HG02852 (cell line): ENCODE measurements at regions not wholly inside any gene's neighbourhood (a gene's known extent, or its start where the extent isn't known, plus 50 kb on each side); places are given as distances from the start of the nearest gene placed in this dataset.
"Not testable (repeated sequence)": the region's sequence is repeated elsewhere in the genome, so short reads cannot be mapped to it uniquely, and the experiment has no call there.

Experiments used
- ATAC-seq: cut with Tn5 transposase; IDR thresholded peaks from one replicate; pipeline ENCODE4 v1.9.1; 2021; ENCODE audit warnings: mild to moderate bottlenecking, moderate library complexity; ENCODE audit not compliant: unreplicated experiment

DNA sequence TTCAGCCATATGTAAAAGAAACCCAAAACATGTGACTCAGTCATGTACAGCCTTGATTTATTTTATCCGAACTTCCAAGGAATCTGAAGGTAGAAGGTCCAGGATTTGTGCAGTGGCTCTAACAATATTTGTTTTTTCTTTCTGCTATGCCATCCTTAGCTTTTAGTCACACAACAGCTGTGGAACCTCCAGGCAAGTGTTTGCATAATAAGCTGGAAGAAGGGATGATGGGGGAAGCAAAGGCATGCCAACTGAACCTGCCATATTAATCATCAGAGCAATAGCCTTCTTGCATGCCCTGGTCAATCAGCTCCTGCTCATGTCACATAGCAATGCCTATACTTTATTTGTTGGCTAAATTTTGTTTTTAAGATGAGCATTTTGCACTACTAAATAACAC lies 444.7 kb upstream of the ARPP21 start:
- no peak for ATAC-seq

DNA sequence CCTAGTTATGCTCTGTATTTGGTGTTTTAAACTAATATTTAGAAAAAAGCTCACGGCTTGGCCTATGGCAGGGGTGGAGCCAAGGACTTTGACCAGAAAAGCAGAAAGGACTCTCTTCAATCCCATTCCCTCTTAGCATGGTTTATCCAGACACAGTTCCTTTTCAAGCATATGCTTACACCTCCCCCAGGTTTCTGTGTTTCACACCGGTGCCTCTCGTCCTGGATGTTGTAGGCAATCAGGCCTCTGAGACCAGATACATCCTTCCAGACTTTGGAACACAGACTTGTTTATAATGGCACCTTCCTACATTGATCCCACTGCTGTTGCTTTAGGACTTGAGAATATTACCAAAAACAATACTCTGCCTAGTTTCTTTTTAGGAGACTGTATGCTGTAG lies 440.5 kb upstream of the ARPP21 start:
- ATAC-seq = no peak

DNA sequence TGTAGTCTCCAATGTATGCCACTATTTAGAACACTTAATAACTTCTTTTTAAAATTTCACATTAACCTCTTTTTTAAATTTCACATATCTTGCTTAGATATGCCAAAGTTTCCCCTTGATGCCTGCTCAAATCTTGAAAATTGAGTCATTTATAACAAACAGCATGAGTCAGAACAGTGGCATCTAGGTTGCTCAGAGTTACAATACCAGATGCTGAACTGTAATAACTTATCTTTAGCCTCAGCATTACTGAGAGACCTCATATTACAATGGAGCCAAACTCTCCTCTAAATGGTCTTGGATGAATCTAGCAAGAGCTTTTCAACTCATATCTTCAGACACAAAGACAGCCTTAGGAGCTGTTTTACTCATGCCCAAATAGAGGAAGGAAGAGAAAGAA lies 439.3 kb upstream of the ARPP21 start:
- ATAC-seq = no peak

DNA sequence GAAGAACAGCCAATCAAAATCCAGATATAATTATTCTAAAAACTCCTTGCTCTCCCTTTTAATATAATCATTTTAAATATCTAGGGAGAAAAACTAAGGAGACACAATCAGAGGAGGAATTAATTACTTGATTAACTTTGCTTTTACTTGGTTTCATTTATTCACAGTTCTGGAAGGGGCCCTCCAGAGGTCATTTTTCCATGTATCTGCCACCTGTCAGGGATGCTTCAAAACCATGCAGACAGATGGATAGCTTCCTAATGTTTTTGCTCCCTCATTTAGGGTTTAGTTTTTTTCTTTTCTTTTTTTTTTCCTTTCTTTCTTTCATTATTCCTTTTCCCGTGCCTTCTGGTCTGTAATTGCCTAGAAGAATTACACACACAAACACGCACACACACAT lies 438.1 kb upstream of the ARPP21 start:
- ATAC-seq = no peak

DNA sequence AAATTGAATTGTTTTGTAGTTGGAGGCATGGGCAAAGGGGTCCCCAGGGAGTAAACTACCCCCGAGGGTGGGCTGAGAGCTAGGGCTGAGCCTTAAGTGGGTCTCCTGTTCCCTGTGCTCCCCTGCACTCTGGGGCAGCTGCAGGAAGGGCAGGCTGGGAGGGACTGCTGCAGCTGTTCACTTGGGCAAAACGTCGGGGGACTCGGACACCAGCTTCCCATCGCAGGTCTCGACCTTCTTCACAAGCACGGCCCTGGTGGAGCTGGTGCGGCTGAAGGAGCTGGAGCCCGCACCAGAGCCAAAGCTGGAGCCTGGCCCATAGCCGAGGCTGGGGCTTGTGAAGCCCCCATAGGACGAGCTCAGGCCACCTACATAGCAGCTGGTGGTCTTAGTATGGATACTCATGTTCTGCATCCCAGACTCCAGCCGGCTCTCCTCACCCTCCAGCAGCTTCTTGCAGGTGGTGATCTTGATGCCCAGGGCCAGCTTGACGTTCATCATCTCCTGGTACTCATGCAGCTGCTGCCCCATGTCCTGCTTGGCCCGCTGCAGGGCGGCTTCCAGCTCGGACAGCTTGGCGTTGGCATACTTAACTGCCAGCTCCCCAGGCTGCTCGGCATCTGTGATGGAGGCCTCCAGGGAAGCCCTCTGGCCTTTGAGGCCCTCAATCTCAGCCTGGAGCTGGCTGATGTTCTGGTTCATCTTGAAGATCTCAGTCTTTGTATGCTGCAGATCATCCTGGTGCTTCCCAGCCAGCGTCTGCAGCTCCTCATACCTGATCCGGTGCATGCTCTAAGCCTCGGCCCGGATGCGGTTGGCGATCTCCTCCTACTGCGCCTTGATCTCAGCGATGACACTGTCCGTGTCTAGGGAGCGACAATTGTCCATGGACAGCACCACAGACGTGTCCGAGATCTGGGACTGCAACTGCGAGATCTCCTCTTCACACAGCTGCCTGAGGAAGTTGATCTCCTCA lies 423.5 kb upstream of the ARPP21 start:
- ATAC-seq = no peak

DNA sequence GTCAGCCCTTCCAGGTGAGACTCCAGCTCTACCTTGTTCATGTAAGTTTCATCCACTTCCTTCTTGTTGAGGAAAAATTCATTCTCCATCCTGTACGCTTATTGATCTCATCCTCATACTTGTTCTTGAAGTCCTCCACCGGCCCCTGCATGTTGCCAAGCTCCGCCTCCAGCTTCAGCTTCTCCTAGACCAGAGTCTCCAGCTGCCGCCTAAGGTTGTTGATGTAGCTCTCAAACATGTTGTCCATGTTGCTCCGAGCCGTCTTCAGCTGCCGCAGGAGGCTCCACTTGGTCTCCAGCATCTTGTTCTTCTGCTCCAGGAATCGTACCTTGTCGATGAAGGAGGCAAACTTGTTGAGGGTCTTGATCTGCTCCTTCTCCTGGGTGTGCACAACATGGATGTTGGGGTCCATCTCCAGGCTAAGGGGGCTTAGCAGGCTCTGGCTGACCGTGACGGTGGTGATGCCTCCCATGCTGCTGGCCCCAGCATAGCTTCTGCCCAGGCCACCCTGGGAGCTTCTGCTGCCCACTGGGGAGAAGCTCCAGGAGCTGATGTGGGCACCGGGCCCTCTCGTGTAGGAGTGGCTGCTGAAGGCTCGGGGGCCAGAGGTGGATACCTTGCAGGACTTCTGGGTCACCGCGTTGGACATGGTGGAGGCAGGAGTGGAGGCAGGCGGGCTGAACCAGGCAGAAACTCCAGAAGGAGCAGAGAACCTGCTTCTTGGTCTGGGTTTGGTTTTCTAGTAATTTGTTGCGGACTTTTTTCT lies 422.6 kb upstream of the ARPP21 start:
- ATAC-seq = no peak

DNA sequence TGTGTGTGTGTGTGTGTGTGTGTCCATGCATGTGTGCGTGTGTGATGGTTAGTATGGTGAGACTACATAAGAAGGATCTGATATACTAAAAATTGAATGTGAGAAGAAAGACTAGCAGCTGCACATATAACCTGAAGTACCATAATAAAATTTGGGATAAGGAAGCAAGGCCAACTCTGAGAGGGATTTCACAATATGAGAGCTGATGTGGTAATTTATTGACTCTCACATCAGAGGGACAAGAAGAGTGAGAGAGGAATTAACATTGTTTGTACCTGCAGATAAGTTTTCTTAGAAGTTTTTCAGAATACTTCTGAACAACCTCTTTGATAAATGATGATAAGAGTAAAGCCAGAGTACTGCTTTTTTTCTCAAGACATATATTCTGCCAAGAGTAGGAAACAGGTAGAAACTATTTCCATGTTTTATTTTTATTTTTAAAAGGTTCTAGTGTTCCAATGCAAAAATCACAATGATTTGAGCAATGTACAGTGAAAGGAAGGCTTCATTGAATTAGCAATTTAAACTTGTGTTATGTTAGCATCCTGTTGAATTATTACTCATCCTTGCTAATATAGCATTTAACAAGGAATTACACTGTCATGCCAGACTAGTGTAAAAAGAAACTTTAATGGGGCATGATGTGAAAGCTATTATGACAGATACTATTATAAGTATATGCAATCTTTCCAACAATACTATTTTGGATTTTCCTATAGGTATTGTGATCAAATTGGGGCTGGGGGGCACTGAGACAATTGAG lies 415.5 kb upstream of the ARPP21 start:
- no peak for ATAC-seq

DNA sequence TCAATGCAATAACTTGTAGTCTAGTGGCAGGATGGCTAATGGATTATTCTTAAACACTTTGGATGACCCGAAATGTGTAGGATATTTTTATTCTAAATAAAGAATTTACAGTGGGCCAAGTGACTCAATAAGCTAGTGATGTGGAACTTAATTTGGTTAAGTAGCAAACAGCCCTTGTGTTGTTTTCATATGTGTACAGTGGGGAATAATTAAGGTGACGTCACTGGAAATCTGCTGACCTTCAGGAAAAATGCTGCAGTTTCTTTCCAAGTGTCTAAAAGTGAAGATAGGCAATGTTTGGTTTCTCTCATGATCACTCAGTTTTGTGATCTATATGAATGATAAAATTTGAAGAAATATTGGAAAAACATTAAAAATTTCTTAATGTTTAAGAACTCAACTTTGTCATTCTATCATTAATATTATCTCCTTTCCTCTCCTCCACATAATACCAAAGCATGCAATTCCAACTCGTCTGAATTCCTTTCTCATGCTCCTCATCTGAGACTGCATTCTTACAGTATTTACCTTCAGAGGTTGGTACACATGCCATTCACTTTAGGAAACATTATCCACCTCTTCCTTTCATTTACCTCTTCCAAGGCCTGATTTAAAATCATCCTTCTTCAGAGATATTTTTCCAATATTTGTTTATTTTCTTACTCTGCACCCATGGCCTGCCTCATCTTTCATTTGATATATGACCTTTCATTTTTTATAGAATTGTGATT lies 414.6 kb upstream of the ARPP21 start:
- ATAC-seq = no peak

DNA sequence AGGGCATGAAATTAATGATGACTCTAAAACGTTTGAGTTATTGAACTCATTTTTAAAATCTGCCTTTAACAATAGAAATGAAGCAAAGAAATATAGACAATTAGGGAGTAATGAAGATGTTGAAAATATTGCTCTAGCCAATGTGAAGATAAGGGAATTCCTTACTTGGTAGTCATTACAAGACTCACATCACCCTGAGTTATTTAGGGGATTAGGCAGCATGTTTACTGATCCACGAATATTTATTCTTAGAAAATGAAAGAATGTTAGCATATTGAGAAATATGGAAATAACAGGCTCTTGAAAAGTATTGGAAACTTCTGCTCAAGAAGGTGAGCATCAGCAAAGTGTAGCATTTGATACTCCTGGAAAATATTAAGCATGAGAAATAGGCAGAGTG lies 398.1 kb upstream of the ARPP21 start:
- ATAC-seq = no peak

DNA sequence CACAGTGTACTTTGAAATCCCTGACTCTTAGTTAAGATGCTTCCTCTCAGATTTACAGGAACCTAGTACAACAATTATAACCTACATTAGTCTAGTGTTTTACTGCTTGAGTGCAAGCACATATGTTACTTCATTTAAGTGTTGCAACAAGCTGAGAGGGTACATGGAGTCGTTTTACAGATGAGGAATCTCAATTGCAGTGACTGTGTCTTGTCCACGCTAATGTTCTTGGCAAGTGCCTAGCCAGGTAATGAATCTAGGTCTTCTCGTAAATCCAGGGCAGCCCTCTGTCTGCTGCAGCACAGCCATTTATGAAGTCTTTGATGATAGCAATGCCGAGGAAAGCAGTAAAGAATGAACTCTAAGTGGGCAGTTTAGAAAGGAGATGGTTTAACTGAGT lies 384.4 kb upstream of the ARPP21 start:
- no peak for ATAC-seq

DNA sequence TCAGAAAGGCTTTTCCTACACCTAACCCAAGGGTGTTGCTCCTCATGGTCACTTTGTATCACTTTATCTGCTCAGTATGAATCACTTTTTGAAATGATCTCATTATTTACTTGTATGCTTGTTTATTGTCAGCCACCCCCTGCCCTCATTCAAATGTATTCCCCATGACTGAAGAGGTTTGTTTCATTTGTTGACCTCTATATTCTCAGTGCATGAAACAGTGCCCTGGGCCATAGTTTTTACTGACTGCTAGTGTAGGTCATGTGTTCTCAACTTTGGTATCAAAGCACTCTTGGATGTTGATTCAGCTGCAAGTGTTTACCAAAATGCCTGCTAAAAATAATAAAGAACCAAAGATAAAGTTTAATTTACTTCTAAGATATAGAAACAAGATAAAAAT lies 381.7 kb upstream of the ARPP21 start:
- no peak for ATAC-seq

DNA sequence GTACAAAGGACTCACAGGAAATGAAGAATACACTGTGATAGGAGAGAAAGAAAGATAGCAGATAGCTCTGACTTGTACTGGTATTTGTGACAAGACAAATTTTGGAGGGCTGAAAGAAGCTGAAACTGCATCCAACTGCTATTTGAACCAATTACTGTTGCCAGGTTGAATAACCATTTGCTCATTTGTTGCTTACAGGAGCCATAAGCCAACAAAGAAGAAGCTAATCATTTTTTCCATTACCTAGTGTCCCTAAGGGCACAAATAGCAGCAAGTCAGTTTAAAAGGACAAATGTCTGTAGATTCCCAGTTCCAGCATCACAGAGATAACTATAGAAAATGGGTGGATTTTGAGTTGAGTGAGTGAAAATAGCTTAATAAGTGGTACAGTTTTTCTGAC lies 376.9 kb upstream of the ARPP21 start:
- no peak for ATAC-seq

DNA sequence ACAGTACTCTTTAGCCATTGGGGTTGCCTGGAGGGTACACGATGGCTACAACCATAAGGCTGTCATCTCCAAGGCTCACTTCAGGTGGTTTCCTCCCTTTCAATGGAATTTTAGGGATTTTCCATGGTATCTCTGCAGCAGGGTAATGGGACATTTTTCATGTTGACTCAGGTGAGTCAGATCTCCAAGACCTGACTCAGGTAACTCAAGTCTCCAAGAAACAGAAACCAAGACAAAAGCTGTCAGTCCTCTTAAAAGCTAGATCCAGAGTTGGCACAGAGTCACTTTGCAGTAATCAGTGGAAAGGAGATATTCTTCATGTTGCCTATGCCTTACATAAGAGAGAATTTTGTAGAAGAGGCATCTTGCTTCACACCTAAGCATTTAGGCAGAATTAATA lies 375.8 kb upstream of the ARPP21 start:
- ATAC-seq = no peak

DNA sequence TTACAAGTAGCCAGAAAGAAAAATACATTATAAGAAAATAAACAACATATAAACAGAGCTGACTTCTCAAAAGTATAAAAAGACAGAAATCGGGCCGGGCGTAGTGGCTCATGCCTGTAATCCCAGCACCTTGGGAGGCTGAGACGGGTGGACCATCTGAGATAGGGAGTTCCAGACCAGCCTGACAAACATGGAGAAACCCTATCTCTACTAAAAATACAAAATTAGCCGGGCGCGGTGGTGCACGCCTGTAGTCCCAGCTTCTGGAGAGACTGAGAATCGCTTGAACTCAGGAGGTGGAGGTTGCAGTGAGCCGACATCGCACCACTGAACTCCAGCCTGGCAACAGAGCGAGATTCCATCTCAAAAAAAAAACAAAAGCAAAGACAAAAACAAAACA lies 373.3 kb upstream of the ARPP21 start:
- not testable (repeated sequence) for ATAC-seq

DNA sequence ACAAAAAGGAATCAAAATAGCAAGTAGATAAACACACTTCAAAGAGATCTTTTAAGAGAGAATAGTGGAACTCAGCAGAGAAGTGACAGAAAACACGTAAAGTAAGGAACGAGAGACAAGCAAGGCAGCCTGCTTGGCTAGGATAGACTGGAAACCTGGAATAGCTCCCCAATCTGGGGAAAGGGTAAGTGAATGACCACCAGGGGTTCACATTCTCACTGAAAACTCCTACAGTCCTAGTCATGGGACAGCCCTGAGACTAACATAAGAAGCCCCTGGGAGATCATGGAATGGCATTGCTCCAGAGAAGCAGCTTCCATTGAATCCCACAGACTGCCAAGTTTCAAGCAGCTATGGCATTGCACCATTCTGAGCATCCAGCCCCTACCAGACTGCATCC lies 363.6 kb upstream of the ARPP21 start:
- ATAC-seq = no peak

DNA sequence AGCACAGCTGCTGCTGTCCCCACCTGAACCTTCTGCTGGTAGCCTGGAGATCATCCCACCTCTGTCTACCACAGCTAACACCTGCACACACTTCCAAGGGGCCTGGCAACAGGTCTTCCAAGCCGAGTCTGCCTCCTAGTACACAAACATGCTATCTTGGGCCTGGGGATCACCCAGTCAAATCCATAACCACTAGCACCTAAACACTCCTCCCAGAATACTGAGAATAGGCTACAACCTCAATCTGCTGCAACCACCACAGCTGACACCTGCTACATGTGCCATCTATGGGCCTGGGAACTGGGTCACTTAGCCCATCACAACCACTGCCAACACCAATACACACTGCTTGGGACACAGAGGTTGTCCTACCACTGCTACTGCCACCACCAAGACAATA lies 362.8 kb upstream of the ARPP21 start:
- no peak for ATAC-seq

DNA sequence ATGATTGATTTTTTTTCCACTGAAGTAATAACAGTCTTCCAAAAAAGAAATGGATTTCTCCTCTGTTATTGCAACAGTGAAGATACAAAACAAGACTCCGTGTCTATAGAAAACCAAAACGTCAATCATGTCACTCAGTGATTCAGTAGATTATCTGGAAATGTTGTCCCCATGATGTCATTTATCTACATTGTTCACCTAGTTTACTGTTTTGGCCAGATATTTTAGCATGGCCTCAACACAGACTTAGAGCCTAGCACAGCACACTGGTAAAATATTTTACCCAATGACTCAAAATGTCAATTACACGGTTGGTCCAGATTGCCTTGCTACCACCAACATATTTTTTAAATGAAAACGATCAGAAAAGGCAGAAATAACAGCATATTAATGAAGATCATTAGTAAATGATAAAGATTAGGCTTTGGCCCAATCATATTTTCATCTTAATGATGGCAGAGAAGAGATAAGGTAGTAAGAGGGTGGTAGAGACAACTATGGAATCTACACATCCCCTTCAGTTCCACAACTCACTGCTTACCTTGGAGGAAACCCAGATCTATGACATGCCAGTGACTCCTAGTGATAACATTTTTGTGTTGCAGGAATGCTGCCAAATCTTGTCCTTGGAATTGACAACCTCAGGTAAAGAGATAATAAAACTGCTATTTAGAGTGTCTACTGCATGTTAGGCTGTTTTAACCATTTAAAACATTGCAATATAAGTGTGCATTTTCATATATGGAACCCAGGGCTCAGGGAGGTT lies 347.7 kb upstream of the ARPP21 start:
- no peak for ATAC-seq

DNA sequence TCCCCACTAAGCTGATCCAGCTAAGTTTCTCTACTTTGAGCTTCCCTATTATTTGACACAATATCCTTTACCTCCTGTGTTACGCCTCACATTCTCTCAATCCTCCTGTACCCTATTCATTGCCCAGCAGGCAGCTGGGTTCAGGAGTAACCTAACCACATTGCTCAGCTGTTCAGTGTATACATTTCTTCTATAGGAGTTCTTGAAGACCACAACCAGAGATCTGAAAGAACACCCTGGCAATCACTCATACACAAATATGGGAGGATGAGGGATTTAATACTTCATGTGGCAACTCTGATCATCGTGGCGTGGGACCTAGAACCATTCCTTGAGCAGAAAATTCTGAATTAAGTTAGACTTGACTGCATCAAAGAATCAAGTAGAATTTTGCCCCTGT lies 346.8 kb upstream of the ARPP21 start:
- no peak for ATAC-seq

DNA sequence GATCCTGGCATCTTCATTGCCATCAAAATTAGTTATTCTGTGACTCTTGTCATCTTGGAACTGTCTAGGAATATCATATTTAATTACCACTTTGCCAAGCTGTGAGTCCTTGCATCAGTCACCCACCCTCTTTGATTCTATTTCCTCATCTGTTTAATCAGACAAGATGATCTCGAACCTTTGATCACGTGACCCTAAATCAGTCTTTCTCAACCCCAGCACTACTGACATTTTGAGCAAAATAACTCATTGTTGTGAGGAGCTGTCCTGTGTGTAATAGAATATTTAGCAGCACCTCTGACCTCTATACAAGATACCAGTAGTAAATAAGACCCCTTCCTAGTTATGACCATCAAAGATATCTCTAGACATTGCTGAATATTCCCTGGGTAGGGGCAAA lies 343.4 kb upstream of the ARPP21 start:
- ATAC-seq = no peak

DNA sequence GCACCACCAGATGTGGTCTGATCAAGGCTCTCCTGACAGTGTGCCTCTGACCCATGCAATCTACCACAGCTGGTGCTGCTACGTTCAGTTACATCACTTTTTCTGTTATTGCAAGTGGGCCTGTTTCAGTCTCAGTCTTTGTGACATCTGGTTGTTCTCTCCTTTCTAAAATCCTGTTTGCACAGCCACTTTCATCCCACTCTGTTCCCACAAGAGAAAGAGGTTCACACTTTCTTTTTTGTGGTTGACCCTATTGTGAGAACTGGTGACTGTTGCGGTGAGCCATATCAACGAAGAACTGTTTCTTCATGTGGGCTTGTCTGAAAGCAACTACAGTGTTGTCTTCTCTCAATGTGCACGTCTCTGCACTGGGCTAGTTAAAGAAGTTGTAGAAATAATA lies 342.8 kb upstream of the ARPP21 start:
- peak; percentile 84 for ATAC-seq
